Loucy (cell line): ENCODE measurements at regions not wholly inside any gene's neighbourhood (a gene's known extent, or its start where the extent isn't known, plus 50 kb on each side); places are given as distances from the start of the nearest gene placed in this dataset.

Source experiments
- H2AFZ ChIP-seq: fragments of 200-600 bp; sonication (generic); 2 replicates; pipeline ENCODE4 v1.6.0; 2016; ENCODE audit warnings: antibody characterized with exemption, mild to moderate bottlenecking, low read length, moderate library complexity
- H3F3A ChIP-seq: fragments of 200-600 bp; 2 replicates; pipeline ENCODE4 v1.6.0; 2016; ENCODE audit warnings: antibody characterized with exemption, low read depth, mild to moderate bottlenecking
- H3K27me3 ChIP-seq: fragments of 200-600 bp; sonication (generic); 2 replicates; pipeline ENCODE4 v1.6.1; 2014; ENCODE audit warnings: low read length, mild to moderate bottlenecking; ENCODE audit not compliant: insufficient read depth, poor library complexity, severe bottlenecking
- H3K36me3 ChIP-seq: fragments of 200-600 bp; sonication (generic); 2 replicates; pipeline ENCODE4 v1.6.1; 2016; ENCODE audit warnings: low read length; ENCODE audit not compliant: insufficient read depth
- H3K4me1 ChIP-seq: fragments of 200-600 bp; sonication (generic); 2 replicates; pipeline ENCODE4 v1.5.1; 2014; ENCODE audit warnings: low read length, mild to moderate bottlenecking; ENCODE audit not compliant: insufficient read depth, poor library complexity, severe bottlenecking
- H3K4me2 ChIP-seq: fragments of 200-600 bp; sonication (generic); 2 replicates; pipeline ENCODE4 v1.6.0; 2014; ENCODE audit warnings: antibody characterized with exemption, low read length, low read depth, mild to moderate bottlenecking; ENCODE audit not compliant: poor library complexity, severe bottlenecking
- H3K4me3 ChIP-seq: fragments of 200-600 bp; sonication (generic); 2 replicates; pipeline ENCODE4 v1.5.1; 2014; ENCODE audit warnings: low read length, mild to moderate bottlenecking, mixed read lengths; ENCODE audit not compliant: poor library complexity, severe bottlenecking
- H3K79me2 ChIP-seq: fragments of 200-600 bp; sonication (generic); 2 replicates; pipeline ENCODE4 v1.6.1; 2014; ENCODE audit warnings: low read length; ENCODE audit not compliant: insufficient read depth
- H3K9ac ChIP-seq: fragments of 200-600 bp; sonication (generic); 2 replicates; pipeline ENCODE4 v1.6.0; 2014; ENCODE audit warnings: mild to moderate bottlenecking, low read depth, low read length, moderate library complexity; ENCODE audit not compliant: poor library complexity, severe bottlenecking
- H3K9me2 ChIP-seq: fragments of 200-600 bp; sonication (generic); replicated peaks from 2 replicates; pipeline ENCODE4 v1.6.1; 2016; ENCODE audit warnings: low read depth, low read length, mixed read lengths
- H3K9me3 ChIP-seq: fragments of 200-600 bp; sonication (generic); 2 replicates; pipeline ENCODE4 v1.6.1; 2014; ENCODE audit warnings: mild to moderate bottlenecking, antibody characterized with exemption, low read length, low read depth; ENCODE audit not compliant: insufficient read depth
- H4K20me1 ChIP-seq: fragments of 200-600 bp; sonication (generic); 2 replicates; pipeline ENCODE4 v1.6.0; 2014; ENCODE audit warnings: antibody characterized with exemption, low read length, mild to moderate bottlenecking; ENCODE audit not compliant: insufficient read depth, poor library complexity, severe bottlenecking
- CTCF ChIP-seq: fragments of 200-600 bp; sonication (generic); conservative IDR thresholded peaks from 2 replicates; pipeline ENCODE4 v1.5.1; 2014; ENCODE audit warnings: mild to moderate bottlenecking, antibody characterized with exemption, low read length
- EZH2phosphoT487 ChIP-seq: fragments of 200-600 bp; IDR thresholded peaks from 2 replicates; pipeline ENCODE4 v1.6.1; 2018; ENCODE audit warnings: antibody characterized with exemption, mild to moderate bottlenecking, moderate library complexity, borderline replicate concordance

DNA sequence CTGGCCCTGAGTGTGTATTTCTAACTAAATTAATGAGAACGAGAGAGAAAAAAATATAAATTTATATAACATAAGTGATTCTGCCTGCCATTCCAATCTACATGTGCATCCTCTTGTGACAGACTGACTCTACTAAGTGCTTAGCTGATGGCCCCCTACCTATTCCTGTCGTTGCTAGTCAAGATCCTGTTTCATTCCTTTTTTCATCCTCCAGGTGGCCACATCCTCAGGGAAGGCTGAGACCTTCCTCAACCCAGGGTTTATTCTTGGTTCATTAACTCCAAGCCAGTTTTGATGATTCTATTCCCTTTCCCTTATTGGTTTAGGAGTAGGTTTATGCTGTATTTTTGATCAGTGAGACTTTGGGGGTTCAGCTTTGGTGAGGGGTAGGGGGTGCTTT, 201.3 kb downstream of the C9orf152 start:
- no peaks in the 10 kb centered on the region for H3K9me3 ChIP-seq
- no peak overlapping the region for H3K4me3 ChIP-seq
- H3K36me3 ChIP-seq, result no peaks in the 10 kb centered on the region
- no peaks in the 10 kb centered on the region for H3K4me1 ChIP-seq
- H3F3A ChIP-seq, result no peaks in the 10 kb centered on the region
- no peaks in the 10 kb centered on the region for H3K9me2 ChIP-seq
- H3K4me2 ChIP-seq, result no peak overlapping the region
- H3K9ac ChIP-seq, result no peak overlapping the region
- H3K27me3 ChIP-seq, result no peaks in the 10 kb centered on the region
- TF ChIP-seq EZH2phosphoT487 (no peak), CTCF (no peak)
- H2AFZ ChIP-seq, result no peak overlapping the region
- no peaks in the 10 kb centered on the region for H4K20me1 ChIP-seq
- H3K79me2 ChIP-seq, result no peaks in the 10 kb centered on the region

- H3K79me2 ChIP-seq, result no peaks in the 10 kb centered on the region
- H3K9me3 ChIP-seq, result no peaks in the 10 kb centered on the region
- no peaks in the 10 kb centered on the region for H3K27me3 ChIP-seq
- H3F3A ChIP-seq, result no peaks in the 10 kb centered on the region
- no peak overlapping the region for H3K4me3 ChIP-seq
- H3K36me3 ChIP-seq, result no peaks in the 10 kb centered on the region
- TF ChIP-seq EZH2phosphoT487, result no peak
- no peak for TF ChIP-seq CTCF
- no peaks in the 10 kb centered on the region for H4K20me1 ChIP-seq
- no peak overlapping the region for H3K9ac ChIP-seq
- H3K4me2 ChIP-seq, result no peak overlapping the region
- H3K4me1 ChIP-seq, result no peaks in the 10 kb centered on the region
- no peak overlapping the region for H2AFZ ChIP-seq
- no peaks in the 10 kb centered on the region for H3K9me2 ChIP-seq
Observed at GRCh38 chr9:110007477-110008270, 200.3 kb downstream of the C9orf152 start.

DNA sequence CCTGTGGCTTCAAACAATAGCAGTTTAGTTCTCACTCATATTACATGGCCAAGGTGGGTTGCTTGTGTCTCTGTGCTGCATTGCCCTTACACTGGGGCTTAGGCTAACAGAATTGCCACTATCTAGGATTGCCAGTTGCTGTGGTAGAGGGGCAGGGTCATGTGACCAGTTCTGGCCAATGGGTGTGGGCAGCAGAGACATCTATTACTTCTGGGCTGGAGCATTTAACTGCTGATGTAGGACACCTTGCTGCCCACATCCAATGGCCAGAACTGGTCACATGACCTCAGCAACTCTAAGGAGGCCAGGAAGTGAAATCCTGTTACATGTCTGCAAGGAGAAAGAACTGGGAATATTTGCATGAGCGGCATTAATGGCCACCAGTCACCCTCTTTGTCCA, 199.3 kb downstream of the C9orf152 start:
- no peaks in the 10 kb centered on the region for H3K4me1 ChIP-seq
- H3K4me3 ChIP-seq, result no peak overlapping the region
- no peaks in the 10 kb centered on the region for H3K9me2 ChIP-seq
- H3K36me3 ChIP-seq, result no peaks in the 10 kb centered on the region
- TF ChIP-seq EZH2phosphoT487, result no peak
- no peak for TF ChIP-seq CTCF
- H3K9me3 ChIP-seq, result no peaks in the 10 kb centered on the region
- no peak overlapping the region for H2AFZ ChIP-seq
- no peaks in the 10 kb centered on the region for H3F3A ChIP-seq
- H3K4me2 ChIP-seq, result no peak overlapping the region
- H3K9ac ChIP-seq, result no peak overlapping the region
- no peaks in the 10 kb centered on the region for H3K27me3 ChIP-seq
- no peaks in the 10 kb centered on the region for H4K20me1 ChIP-seq
- no peaks in the 10 kb centered on the region for H3K79me2 ChIP-seq
